PFSK-1 (cell line): ENCODE measurements at regions not wholly inside any gene's neighbourhood (a gene's known extent, or its start where the extent isn't known, plus 50 kb on each side); places are given as distances from the start of the nearest gene placed in this dataset.

Source experiments
- FOXP2 ChIP-seq: optimal IDR thresholded peaks from 2 replicates; pipeline ENCODE3; 2011; ENCODE audit warnings: borderline replicate concordance, control low read depth, inconsistent platforms; ENCODE audit not compliant: insufficient read depth; ENCODE audit errors: extremely low read length, extremely low read depth
- POLR2AphosphoS5 ChIP-seq: IDR thresholded peaks from 2 replicates; pipeline ENCODE4 v1.6.1; 2012; ENCODE audit warnings: low read depth, mild to moderate bottlenecking, control low read depth, low read length, moderate library complexity
- SIN3A ChIP-seq: IDR thresholded peaks from 2 replicates; pipeline ENCODE4 v1.6.1; 2012; ENCODE audit warnings: mild to moderate bottlenecking, low read length, moderate library complexity, borderline replicate concordance; ENCODE audit not compliant: insufficient read depth
- TAF1 ChIP-seq: IDR thresholded peaks from 2 replicates; pipeline ENCODE4 v1.6.1; 2012; ENCODE audit warnings: low read length, control low read depth, borderline replicate concordance; ENCODE audit not compliant: insufficient read depth
- TF ChIP-seq, protein P1 (sequence below), 2 experiments: IDR thresholded peaks; 2 replicates each; pipeline versions ENCODE4 v1.6.1 to v1.8.0; 2011 to 2012; ENCODE audit warnings: low read depth in 2 of 2, low read length in 2 of 2, control low read depth in 1 of 2, inconsistent platforms in 1 of 2, mild to moderate bottlenecking in 1 of 2, moderate library complexity in 1 of 2; ENCODE audit not compliant: insufficient read depth in 1 of 2

DNA sequence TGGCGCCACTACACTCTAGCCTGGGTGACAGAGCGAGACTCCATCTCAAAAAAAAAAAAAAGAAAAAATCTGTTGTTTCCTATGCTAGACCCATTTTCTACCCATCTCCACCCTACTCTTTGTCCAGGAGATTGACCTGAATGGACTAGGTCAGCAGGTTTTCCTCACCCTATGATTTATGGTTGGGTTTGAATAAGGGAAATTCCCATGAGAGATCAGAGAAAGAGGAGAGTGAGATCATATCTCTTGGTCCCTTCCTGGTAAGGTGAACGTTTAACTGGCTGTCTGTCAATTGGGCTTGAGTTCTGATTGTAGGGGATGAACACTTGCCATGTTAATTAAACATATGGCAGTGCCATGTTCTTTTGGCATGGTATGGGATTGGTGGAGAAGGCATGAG lies 387.4 kb downstream of the MAN2A1 start:
- TF ChIP-seq POLR2AphosphoS5: no peak
- TF ChIP-seq, protein P1, sequence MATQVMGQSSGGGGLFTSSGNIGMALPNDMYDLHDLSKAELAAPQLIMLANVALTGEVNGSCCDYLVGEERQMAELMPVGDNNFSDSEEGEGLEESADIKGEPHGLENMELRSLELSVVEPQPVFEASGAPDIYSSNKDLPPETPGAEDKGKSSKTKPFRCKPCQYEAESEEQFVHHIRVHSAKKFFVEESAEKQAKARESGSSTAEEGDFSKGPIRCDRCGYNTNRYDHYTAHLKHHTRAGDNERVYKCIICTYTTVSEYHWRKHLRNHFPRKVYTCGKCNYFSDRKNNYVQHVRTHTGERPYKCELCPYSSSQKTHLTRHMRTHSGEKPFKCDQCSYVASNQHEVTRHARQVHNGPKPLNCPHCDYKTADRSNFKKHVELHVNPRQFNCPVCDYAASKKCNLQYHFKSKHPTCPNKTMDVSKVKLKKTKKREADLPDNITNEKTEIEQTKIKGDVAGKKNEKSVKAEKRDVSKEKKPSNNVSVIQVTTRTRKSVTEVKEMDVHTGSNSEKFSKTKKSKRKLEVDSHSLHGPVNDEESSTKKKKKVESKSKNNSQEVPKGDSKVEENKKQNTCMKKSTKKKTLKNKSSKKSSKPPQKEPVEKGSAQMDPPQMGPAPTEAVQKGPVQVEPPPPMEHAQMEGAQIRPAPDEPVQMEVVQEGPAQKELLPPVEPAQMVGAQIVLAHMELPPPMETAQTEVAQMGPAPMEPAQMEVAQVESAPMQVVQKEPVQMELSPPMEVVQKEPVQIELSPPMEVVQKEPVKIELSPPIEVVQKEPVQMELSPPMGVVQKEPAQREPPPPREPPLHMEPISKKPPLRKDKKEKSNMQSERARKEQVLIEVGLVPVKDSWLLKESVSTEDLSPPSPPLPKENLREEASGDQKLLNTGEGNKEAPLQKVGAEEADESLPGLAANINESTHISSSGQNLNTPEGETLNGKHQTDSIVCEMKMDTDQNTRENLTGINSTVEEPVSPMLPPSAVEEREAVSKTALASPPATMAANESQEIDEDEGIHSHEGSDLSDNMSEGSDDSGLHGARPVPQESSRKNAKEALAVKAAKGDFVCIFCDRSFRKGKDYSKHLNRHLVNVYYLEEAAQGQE (IDR thresholded peaks at IDR 0.05; ENCODE audit: insufficient read depth in 1 of 2, low read depth in 2 of 2, low read length in 2 of 2): no peak
- no peak for TF ChIP-seq SIN3A
- no peak for TF ChIP-seq TAF1
- TF ChIP-seq FOXP2: no peak
